Cardiac fibroblast (primary cell): ENCODE measurements at regions not wholly inside any gene's neighbourhood (a gene's known extent, or its start where the extent isn't known, plus 50 kb on each side); places are given as distances from the start of the nearest gene placed in this dataset.
A peak's percentile ranks its signal among the peaks of the same experiment; 100 is the strongest.

Experiments used
- DNase-seq, 2 donors: peaks; one replicate each; pipeline versions ENCODE4 v3.0.0 to v3.0.0-alpha.2; 2010; ENCODE audit warnings: low read depth in 2 of 2
- H3K4me3 ChIP-seq, 2 donors: replicated peaks in 1 of 2; 1 replicate in 1 of 2; 2 replicates in 1 of 2; pipeline ENCODE4 v1.5.1; 2011; ENCODE audit warnings: low read depth in 2 of 2, low read length in 2 of 2, mild to moderate bottlenecking in 2 of 2, moderate library complexity in 1 of 2
- TF ChIP-seq, protein P1 (sequence below): IDR thresholded peaks from one replicate; pipeline ENCODE4 v1.5.1; 2011; ENCODE audit warnings: low read depth, mild to moderate bottlenecking, low read length, inconsistent platforms

DNA sequence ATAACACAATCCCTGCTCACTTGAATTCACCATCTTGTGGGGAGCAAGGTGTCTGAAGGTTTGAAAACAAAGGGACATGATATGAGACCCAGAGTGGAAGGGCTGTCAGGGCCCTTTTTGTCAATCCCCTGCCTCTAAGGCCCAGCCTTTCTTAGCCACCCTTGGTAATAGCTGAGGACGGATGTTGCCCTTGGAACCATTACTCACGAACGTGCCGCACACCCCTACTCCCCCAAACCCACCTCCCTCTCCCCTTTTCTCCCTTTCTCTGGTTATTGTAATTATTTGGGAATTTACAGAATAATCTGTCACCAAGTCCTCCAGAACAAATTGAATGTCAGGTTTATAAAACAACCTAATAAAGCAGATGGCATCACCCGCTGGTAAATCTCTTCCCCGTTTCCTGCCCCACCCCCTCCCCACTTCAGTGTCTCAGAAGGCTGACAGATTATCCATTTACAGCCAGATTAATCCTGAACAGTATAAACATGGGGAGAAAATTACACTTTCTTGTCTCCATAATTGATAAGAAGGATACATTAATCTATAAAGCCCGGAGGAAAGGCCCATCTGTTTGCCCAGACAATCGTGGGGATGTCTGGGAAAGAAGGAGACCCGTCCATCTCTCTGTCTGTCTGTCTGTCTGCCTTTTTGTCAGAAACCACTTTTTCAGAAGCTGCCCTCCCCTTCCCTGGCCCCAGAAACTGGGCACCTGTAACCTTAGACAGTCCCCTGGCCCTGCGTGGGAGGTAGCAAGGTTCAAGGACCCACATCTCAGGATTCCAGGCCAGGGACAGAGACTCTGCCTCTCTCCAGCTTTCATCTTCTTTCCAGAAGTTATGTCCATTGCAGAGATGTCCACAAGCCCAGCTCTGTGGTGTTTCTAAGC lies 60.6 kb upstream of the CD34 start:
- no peak for DNase-seq
- TF ChIP-seq, protein P1, sequence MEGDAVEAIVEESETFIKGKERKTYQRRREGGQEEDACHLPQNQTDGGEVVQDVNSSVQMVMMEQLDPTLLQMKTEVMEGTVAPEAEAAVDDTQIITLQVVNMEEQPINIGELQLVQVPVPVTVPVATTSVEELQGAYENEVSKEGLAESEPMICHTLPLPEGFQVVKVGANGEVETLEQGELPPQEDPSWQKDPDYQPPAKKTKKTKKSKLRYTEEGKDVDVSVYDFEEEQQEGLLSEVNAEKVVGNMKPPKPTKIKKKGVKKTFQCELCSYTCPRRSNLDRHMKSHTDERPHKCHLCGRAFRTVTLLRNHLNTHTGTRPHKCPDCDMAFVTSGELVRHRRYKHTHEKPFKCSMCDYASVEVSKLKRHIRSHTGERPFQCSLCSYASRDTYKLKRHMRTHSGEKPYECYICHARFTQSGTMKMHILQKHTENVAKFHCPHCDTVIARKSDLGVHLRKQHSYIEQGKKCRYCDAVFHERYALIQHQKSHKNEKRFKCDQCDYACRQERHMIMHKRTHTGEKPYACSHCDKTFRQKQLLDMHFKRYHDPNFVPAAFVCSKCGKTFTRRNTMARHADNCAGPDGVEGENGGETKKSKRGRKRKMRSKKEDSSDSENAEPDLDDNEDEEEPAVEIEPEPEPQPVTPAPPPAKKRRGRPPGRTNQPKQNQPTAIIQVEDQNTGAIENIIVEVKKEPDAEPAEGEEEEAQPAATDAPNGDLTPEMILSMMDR, result no peak
- no peak overlapping the region for H3K4me3 ChIP-seq

DNA sequence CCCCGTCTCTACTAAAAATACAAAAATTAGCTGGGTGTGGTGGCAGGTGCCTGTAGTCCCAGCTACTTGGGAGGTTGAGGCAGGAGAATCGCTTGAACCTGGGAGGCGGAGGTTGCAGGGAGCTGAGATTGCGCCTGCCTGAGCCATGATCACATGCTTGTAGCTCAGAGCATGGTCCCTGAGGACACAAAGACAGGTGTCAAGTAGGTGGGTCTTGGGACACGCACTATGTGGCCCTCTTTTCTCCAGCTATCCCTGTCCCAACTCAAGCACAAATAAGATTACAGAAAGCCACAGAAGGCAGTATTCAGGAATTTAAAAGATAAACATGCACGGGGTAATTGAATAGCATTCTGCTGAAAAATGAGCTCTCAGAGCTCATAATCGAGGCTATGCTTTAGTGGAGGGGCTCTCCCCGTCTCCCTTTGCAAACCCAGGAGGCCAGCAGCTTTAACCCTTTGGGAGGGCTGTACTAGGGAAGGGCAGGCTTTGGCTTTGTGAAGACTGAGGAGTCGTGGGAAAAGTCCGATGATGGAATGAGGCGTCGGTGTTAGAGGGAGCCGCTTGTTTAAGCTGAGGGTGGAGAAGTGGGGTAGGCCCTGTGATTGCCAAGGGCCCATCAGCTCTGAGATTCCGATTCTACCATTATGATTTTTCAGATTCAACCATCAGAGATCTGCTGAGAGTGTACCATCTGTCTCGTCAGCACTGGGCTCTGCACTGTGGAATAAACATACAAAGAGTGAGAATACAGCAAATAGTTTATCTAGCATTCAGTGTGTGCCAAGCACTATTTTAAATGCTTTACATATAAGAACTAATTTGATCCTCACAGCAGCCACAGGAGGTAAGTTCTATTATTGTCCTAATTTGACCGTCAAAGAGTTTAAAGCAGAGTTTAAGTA lies 59.7 kb upstream of the CD34 start:
- TF ChIP-seq, protein P1, result no peak

DNA sequence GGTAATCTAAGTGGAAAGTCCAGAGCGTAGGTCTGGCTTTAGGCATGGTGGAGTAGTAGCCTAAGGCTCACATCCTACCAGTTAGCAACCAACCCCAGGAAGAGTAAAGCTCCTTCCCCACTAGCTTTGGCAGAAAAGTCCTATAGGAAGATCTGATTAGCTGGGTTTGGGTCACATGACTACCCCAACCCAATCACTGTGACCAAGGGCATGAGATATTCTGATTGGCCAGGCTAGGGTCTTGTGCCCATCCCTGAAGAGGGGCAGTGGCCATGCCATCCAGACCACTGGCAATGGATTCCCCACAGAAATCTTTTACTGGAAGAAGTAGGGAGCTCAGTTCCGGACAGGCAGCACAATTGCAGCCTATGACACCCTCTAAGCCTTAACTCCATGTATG lies 58.6 kb upstream of the CD34 start:
- no peak for DNase-seq
- TF ChIP-seq, protein P1, result no peak
- no peak overlapping the region for H3K4me3 ChIP-seq

More for the DNA sequence above, 59.7 kb upstream of the CD34 start:
- no peak overlapping the region for H3K4me3 ChIP-seq
- no peak for DNase-seq

DNA sequence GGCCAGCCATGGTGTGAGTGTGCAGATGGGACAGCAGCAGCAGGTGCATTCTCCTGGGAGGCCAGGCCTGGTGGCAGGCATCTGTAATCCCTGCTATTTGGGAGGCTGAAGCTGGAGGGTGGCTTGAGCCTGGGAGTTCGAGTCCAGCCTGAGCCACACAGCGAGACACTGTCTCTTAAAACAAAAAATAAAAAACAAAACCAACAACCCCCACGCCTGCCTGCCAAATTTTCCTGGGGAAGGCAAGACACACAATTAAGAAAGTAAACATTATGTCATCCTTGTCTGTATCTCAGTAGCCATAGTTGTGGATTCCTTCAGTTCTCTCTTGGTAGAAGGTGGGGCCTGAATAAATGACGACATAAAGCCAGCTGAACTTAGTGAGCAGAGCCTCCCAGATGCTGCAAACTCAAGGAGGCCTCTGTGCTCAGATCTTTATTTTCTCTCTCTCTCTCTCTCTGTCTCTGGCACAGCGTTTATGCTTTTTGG lies 57.6 kb upstream of the CD34 start:
- H3K4me3 ChIP-seq, result no peak overlapping the region
- TF ChIP-seq, protein P1, result no peak
- DNase-seq, result no peak

DNA sequence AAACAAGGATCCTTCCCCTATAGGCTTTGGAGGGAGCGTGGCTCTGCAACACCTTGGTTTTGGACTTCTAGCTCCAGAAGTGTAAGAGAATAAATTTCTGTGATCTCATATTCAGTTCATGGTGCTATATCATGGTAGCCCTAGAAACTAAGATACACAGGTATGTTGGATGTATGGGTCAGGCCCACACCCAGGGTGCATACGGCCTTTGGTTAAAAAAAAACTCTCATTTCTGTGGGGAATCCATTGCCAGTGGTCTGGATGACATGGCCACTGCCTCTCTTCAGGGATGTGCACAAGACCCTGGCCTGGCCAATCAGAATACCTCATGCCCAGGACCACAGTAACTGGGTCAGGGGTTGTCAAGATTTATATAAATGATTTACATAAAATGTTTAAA lies 56.8 kb upstream of the CD34 start:
- TF ChIP-seq, protein P1, result no peak
- DNase-seq, result no peak
- H3K4me3 ChIP-seq, result no peak overlapping the region

DNA sequence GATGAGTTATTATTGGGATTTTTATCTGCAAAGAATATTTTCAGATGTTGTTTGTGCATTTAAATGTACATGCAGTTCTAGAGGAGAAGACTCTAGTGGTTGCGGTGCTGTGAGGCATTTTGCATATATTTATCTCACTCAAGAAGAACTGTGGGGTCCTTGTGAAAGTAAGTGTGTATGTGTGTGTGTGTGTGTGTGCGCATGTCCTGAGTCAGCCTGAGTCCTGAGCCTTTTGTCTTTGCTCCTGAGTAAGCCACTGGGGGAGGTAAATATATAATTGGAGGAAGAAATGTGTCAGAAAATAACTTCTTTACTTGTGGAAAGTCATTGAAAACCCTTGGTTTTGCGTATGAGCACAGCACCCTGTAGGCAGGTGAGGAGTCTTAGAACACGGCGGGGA lies 55.6 kb upstream of the CD34 start:
- peak in 1 of 2 donors; percentile 47 for DNase-seq
- H3K4me3 ChIP-seq, result no peak overlapping the region
- TF ChIP-seq, protein P1, result no peak
